ENCODE measurements at regions not wholly inside any gene's neighbourhood (a gene's known extent, or its start where the extent isn't known, plus 50 kb on each side); places are given as distances from the start of the nearest gene placed in this dataset.

DNA sequence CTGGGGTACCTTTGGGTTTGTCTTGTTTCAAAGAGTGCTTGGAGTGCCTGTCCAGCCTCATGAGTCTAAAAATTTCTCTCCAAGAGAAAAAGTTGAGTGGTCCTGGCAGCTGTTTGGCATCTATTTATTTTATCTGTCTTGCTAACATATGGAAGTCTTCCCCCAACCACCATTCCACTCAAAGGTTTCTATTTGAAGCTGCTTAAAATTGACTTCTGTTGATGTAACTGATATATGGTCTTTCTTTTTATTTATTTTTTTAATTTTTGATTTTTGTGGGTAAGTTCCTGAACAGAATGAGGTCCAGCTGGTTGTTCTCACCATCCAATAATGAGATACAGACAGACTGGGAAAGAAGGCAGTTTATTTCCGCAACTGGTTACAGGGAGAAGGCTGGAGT, 178.7 kb upstream of the SGCD start:
- no peak for TF ChIP-seq CTCF (IDR thresholded peaks at IDR 0.05)
- Histone ChIP-seq H3K27ac (no peak overlapping the region), H3K4me3 (no peak overlapping the region)
- no peak for DNase-seq (ENCODE audit: low spot score)

DNA sequence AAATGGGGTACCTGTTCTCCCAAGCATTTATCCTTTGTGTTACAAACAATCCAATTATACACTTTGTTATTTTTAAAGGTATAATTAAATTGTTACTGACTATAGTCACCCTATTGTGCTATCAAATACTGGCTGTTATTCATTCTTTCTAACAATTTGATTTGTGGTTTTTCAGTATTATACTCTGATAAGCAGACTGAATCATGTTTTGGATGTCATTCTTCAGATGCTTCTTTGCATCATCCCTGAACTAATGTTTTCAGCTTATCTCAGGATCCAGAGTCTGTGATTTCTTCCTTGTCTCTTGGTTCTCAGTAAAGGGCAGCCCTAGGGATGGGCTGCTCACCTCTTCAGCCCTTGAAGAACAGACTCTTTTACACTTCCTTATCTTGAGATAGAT, 177.8 kb upstream of the SGCD start:
- no peak for DNase-seq (ENCODE audit: low spot score)
- TF ChIP-seq CTCF (IDR thresholded peaks at IDR 0.05) = no peak
- H3K4me3 ChIP-seq = no peak overlapping the region
- H3K27ac ChIP-seq = no peak overlapping the region

GRCh38 chr5:156153602-156154001, 173.4 kb upstream of the SGCD start:
- no peak overlapping the region for H3K4me3 ChIP-seq
- no peak for DNase-seq (ENCODE audit: low spot score)
- no peak overlapping the region for H3K27ac ChIP-seq
- TF ChIP-seq CTCF (IDR thresholded peaks at IDR 0.05) = no peak

DNA sequence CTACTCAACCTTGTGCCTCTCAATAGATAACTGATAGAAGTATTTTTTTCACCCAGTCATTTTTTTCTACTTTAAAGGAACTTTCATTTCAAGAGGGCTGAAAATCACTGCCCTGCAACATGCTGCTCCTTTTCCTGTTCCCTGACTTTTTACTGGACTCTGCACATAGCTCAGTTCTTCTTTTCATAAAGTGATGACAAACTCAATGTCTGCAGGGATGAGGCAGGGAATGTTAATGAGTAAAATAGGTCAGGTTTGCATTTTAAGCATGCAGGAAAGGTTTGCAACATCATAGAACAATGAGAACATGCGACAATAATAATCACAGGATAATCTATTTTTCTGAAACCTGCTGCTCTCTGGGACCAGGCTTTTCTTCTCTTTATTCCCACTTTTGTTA, 172.2 kb upstream of the SGCD start:
- DNase-seq (ENCODE audit: low spot score) = no peak
- TF ChIP-seq CTCF (IDR thresholded peaks at IDR 0.05) = no peak
- H3K4me3 ChIP-seq = no peak overlapping the region
- no peak overlapping the region for H3K27ac ChIP-seq

- no peak for TF ChIP-seq CTCF (IDR thresholded peaks at IDR 0.05)
- DNase-seq (ENCODE audit: low spot score) = no peak
- Histone ChIP-seq H3K27ac (no peak overlapping the region), H3K4me3 (no peak overlapping the region)
Observed at GRCh38 chr5:156155598-156155997, 171.4 kb upstream of the SGCD start.

- no peak overlapping the region for H3K4me3 ChIP-seq
- no peak for TF ChIP-seq CTCF (IDR thresholded peaks at IDR 0.05)
- DNase-seq (ENCODE audit: low spot score) = no peak
- no peak overlapping the region for H3K27ac ChIP-seq
Observed at GRCh38 chr5:156164306-156164705, 162.7 kb upstream of the SGCD start.

DNA sequence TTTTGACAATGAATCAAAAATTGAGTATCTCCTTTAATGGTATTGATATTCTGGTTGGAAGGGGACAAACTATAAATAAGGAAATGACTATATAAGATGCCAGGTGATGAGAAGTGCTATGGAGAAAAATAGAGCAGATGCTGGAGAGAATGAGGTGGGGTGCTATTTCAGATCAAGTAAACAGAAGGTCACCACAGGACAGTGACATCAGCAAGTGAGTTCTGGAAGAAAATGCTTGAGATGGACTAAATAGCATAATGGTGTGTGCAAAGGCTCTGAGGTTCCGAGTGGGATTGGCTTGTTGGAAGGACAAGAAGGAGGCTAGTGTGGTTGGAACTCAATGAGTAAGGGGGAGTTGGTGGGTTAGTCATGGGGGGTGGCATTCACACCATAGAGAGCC, 157.5 kb upstream of the SGCD start:
- no peak for DNase-seq (ENCODE audit: low spot score)
- H3K27ac ChIP-seq = no peak overlapping the region
- TF ChIP-seq CTCF (IDR thresholded peaks at IDR 0.05) = no peak
- no peak overlapping the region for H3K4me3 ChIP-seq
